Mesodermal cell (in vitro differentiated cells): ENCODE measurements at regions not wholly inside any gene's neighbourhood (a gene's known extent, or its start where the extent isn't known, plus 50 kb on each side); places are given as distances from the start of the nearest gene placed in this dataset.

Experiments used
- H3K27ac ChIP-seq: 2 replicates; pipeline ENCODE4 v1.7.0; 2013; ENCODE audit warnings: mild to moderate bottlenecking, low read depth, low read length, moderate library complexity; ENCODE audit not compliant: severe bottlenecking
- H3K36me3 ChIP-seq: 2 replicates; pipeline ENCODE4 v1.7.1; 2013; ENCODE audit warnings: mild to moderate bottlenecking, low read length, moderate library complexity; ENCODE audit not compliant: control insufficient read depth, insufficient read depth
- H3K4me1 ChIP-seq: one replicate; pipeline ENCODE4 v1.7.1; 2013; ENCODE audit warnings: mild to moderate bottlenecking, low read length; ENCODE audit not compliant: insufficient read depth, control insufficient read depth, poor library complexity, severe bottlenecking
- H3K4me3 ChIP-seq: 2 replicates; pipeline ENCODE4 v1.7.0; 2013; ENCODE audit warnings: low read length, control low read depth, mild to moderate bottlenecking; ENCODE audit not compliant: insufficient read depth, poor library complexity, severe bottlenecking; ENCODE audit errors: extremely low read depth
- H3K9me3 ChIP-seq: 2 replicates; pipeline ENCODE4 v1.7.1; 2013; ENCODE audit warnings: mild to moderate bottlenecking, low read length, moderate library complexity; ENCODE audit not compliant: control insufficient read depth
- WGBS, 2 experiments: methylation state at CpG; one replicate each; pipeline ENCODE4 v1.1.5; 2013; ENCODE audit warnings: missing lambda C conversion rate in 2 of 2; ENCODE audit not compliant: insufficient coverage in 2 of 2; 5-methylcytosine and 5-hydroxymethylcytosine counted together

DNA sequence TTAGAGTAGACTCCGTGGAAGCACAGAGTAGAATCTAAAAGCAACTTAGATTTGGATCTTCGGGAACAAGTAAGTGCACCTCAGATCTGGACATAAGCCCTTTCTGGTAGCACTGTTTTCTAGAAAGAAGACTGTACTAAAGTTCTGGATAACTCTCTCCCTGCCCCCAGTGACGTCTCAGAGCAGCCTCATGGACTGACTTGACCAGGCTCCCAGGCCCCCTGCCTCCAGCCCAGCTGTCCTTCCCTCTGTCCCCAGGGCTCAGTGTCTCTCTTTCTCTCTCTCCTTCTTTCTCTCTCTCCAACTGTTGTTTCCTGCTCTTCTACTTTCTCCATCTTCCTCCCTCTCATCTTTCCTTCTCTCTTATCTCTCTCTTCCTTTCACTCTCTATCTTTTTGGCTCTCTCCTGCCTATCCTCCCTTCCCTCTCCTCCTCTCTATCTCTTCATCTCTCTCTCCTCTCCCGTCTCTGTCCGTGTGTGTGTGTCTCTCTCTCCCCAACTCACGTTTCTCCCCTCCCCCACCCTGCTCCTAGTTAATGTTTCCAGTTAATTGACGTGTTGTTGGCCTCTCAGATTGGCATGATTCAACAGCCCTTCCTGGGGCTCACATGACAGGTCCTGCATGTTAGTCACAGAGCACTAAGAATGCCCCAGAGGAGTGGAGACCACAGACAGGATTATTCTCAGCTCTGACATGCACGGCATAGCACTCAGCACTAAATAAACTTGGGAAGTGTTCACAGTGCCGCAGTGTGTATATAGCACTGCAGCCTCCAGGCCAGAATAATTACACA, 180.4 kb upstream of the FOXQ1 start:
- Histone ChIP-seq H3K27ac (peak overlapping the region; percentile 16), H3K36me3 (no peaks in the 10 kb centered on the region), H3K4me3 (no peak overlapping the region), H3K4me1 (peaks cover 8% of the 10 kb centered on the region), H3K9me3 (no peaks in the 10 kb centered on the region)
- WGBS, 2 experiments: 80 to 87% methylated on average over 8 of the region's 9 CpGs

DNA sequence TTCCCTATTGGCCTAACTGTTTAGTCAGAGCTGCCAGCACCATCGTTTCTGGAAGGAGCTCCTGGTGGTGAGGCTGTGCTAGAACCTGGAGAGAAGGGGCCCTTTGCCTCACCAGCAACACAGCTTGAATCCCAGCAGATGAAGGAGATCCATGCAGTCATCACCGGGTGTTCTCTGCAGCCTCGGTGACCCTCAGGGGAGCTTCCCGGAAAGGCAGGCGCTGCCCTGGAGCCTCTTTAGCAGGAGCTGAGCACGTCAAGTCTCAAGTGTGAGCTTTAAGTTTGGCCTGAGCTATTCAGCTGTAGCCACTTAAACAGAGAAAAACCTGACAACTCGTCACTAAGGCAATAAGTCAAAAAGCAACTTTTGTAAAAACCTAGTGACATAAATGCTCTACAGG, 181.2 kb upstream of the FOXQ1 start:
- no peaks in the 10 kb centered on the region for H3K9me3 ChIP-seq
- H3K4me3 ChIP-seq: no peak overlapping the region
- WGBS, 2 experiments: 78 to 83% methylated on average over 7 of the region's 7 CpGs
- peaks cover 8% of the 10 kb centered on the region for H3K4me1 ChIP-seq
- H3K36me3 ChIP-seq: no peaks in the 10 kb centered on the region
- H3K27ac ChIP-seq: no peak overlapping the region

DNA sequence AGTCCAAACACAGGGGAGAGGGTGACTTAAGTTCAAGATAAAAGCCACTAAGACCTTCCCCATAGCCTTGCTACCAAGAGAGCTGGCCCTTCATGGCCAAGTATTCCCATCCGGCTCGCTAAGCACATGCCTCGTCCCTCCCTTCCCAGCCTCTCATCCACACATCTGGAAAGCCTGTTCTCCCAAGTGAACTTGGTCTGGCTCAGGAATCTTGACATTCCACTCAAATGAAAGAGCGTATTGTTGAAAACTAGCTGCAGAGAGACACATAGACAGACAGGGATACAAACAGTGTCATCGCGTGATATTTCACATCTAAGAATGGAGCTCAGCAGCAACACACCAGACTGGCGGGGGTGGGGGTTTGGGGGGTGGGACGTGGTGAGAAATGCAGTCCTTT, 182.8 kb upstream of the FOXQ1 start:
- Histone ChIP-seq H3K9me3 (no peaks in the 10 kb centered on the region), H3K4me3 (no peak overlapping the region), H3K4me1 (peaks cover 8% of the 10 kb centered on the region), H3K36me3 (no peaks in the 10 kb centered on the region), H3K27ac (no peak overlapping the region)
- whole genome bisulfite sequencing, 2 experiments: 88 to 91% methylated on average over 3 to 6 of the region's 8 CpGs

DNA sequence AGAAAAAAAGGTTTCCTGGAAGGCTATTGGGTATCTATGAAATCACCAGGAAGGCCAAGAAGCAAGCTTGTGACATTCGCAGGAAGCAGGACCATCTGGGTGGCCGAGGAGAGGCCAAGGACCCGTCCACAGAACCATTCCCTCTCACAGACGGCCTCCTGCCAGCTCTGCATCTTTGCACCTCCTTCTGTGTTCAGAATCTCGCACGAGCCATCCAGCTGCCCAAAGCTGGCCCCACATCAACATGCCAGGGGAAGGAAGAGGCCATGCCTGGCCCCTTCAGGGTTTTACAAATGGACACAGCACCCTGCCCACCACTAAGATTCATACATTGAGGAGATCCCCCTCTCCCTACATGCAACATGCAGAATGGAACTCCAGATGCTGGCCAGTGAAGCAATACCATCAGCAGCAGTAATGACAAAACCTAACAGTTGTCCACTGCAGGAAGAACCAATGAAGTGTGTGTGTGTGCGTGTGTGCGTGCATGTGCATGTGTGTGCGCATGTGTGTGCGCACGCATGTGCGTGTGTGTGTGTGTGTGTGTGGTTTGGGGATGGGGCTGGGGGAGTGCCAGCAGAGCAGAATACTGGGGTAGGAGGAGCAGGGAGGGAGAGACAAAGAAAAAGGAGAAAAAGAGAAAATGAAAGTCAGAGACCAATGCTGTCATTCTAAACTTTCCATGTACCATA, 184.2 kb upstream of the FOXQ1 start:
- Histone ChIP-seq H3K36me3 (no peaks in the 10 kb centered on the region), H3K4me1 (peaks cover 8% of the 10 kb centered on the region), H3K27ac (no peak overlapping the region), H3K9me3 (no peaks in the 10 kb centered on the region), H3K4me3 (no peak overlapping the region)
- WGBS, 2 experiments: 79 to 87% methylated on average over 5 to 12 of the region's 12 CpGs

DNA sequence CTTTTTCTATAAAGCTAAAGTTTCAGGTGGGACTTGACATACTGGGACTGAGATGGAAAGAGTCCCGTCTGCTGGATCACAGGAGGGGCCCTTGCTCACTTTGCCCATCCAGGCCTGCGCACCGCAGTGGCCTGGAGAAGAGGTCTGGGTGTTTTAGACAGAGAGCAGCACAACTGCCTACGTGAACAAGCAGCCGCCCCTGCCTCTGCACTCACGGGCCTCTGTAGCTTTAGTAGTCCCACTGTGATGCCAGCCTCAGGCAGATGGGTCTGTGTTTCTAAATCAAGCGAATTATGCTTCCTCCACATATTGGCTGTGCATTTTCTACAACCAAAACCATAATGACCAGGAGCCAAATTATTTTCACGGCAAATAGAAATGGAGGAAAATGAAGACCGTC, 184.8 kb upstream of the FOXQ1 start:
- no peak overlapping the region for H3K27ac ChIP-seq
- WGBS, 2 experiments: 84 to 85% methylated on average over 7 to 8 of the region's 9 CpGs
- peaks cover 8% of the 10 kb centered on the region for H3K4me1 ChIP-seq
- no peaks in the 10 kb centered on the region for H3K36me3 ChIP-seq
- H3K9me3 ChIP-seq: no peaks in the 10 kb centered on the region
- H3K4me3 ChIP-seq: no peak overlapping the region

DNA sequence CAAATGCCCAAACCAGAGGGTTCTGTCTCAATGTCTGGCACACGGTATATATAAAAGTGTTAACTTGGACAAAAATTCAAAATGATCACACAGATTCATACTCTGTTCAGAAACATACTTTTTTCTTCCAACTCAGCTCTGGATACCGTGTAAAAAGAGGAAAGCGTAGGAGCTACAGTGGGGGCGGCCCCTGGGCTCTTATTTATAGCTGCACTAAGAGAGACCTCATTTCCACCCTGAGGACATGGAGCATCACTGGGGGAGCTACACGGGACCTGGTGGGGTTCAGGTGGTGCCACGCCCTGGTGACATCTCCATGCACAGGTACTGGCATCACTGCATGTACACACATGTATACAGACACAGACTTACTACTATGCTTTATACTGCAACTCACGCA, 185.9 kb upstream of the FOXQ1 start:
- WGBS, 2 experiments: 83 to 85% methylated on average over 5 to 6 of the region's 7 CpGs
- H3K36me3 ChIP-seq: no peaks in the 10 kb centered on the region
- no peak overlapping the region for H3K27ac ChIP-seq

DNA sequence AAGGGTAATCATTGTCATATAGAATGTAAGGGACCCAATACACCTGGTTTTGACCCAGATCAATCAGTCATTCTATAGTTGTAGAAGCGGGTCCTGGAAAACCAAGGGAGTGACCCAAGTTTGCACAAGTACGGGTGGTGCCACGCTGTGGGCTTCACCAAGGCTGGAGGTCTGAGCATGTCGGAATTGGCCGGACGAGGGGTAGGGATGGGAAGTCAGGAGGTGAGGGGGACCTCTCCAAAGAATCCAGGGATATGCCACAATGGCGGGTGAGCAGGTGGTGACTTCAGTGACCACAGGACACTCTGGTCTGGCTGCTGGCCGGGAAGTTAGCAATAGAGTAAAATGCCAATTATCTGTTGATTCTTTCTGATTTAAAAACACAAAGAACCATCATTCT, 186.6 kb upstream of the FOXQ1 start:
- 94 to 98% methylated on average over 7 of the region's 8 CpGs for WGBS, 2 experiments
- no peaks in the 10 kb centered on the region for H3K36me3 ChIP-seq
- no peak overlapping the region for H3K27ac ChIP-seq
- no peaks in the 10 kb centered on the region for H3K9me3 ChIP-seq
- no peaks in the 10 kb centered on the region for H3K4me1 ChIP-seq
- H3K4me3 ChIP-seq: no peak overlapping the region

More for the DNA sequence above, 185.9 kb upstream of the FOXQ1 start:
- H3K4me1 ChIP-seq: no peaks in the 10 kb centered on the region
- no peak overlapping the region for H3K4me3 ChIP-seq
- H3K9me3 ChIP-seq: no peaks in the 10 kb centered on the region

DNA sequence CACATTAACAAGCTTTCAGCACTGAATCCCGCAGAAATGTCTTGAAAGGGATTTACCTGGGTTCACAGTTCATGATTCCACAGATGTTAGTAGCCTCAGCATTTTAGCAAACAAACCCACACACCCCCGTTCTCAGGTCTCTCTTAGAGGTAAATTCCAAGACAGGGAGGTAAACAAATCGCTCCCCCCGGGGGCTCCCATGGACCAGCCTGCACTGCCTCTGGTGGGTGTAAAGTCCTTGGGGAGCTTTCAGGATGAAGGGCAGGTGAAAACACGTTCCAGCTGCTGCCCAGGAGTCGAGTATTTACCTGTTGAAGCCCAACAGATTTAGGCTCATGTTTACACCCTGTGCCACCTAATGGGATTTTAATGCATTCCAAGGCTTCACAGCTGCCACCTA, 187.0 kb upstream of the FOXQ1 start:
- Histone ChIP-seq H3K27ac (no peak overlapping the region), H3K9me3 (no peaks in the 10 kb centered on the region), H3K36me3 (no peaks in the 10 kb centered on the region), H3K4me1 (no peaks in the 10 kb centered on the region), H3K4me3 (no peak overlapping the region)
- WGBS, 2 experiments: 83 to 90% methylated on average over 4 to 6 of the region's 6 CpGs

DNA sequence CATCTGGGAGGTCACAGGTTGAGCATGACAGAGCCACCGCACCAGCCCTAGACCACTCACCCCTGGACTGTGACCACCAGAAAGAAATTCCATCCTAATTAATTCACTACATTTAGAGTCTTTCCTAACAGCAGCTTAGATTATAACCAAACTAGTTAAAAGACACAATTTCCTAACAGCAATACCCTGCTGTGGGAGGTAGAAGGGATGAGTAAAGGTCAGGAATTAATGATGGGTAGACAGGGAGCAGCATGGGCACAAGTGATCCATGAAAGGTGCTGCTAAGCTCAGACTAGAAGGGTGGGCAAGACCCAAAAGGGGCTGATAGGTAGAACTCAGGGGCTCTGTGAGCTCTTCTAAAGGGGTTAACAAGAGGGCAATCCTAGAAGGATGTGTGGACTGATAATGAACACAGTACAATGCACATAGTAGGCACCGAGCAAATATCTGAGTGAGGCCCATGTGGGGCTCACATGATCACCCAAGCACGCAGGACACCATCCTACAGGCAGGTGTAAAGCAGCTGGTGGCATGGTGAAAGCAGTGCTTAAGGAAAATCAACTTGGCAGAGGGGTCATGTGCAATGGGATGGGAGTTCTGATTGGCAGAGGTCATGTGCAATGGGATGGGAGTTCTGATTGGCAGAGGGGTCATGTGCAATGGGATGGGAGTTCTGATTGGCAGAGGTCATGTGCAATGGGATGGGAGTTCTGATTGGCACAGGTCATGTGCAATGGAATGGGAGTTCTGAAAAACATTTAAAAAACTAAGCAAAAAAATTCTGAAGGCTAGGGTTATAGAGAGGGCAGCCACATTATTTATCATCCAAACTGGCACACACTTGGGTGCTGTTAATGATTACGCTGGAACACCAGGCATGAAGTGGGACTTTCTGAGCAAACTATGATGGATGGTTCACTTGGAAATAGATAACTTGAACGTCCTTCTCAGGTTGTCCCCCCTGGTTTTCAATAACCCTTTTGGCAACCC, 188.2 kb upstream of the FOXQ1 start:
- Histone ChIP-seq H3K4me3 (no peak overlapping the region), H3K36me3 (no peaks in the 10 kb centered on the region), H3K27ac (no peak overlapping the region), H3K9me3 (no peaks in the 10 kb centered on the region), H3K4me1 (no peaks in the 10 kb centered on the region)
- WGBS, 2 experiments: 86 to 93% methylated on average over 4 of the region's 5 CpGs

DNA sequence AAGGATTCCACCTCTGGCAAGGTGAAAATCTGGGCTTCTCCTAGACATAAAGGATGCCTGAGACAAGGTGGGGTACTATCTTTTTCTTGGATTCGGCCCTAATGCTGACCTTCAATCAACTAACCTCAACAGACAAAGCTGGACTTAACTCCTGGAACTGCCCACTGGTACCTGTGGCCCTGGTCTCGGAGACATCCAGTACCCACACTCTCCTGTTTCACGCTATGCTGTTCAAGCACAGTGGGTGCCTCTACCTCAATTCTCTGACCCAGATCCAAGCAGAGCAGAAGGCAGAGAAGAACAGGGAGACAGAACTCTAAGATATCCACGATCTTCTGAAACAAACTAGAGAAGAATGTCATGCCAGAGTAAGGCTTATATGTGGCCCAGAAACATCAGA, 189.8 kb upstream of the FOXQ1 start:
- Histone ChIP-seq H3K36me3 (no peaks in the 10 kb centered on the region), H3K27ac (no peak overlapping the region), H3K4me1 (no peaks in the 10 kb centered on the region), H3K9me3 (no peaks in the 10 kb centered on the region), H3K4me3 (no peak overlapping the region)
- WGBS, 2 experiments: 81 to 92% methylated on average over 2 to 3 of the region's 4 CpGs
